ENCODE measurements at regions not wholly inside any gene's neighbourhood (a gene's known extent, or its start where the extent isn't known, plus 50 kb on each side); places are given as distances from the start of the nearest gene placed in this dataset.

- no peak for DNase-seq
Measured at GRCh38 chr1:199122085-199122484, 483.2 kb downstream of the PTPRC start.

GRCh38 chr1:199122532-199123311 lies 483.9 kb downstream of the PTPRC start:
- DNase-seq: no peak

GRCh38 chr1:199123615-199124014 lies 484.8 kb downstream of the PTPRC start:
- DNase-seq: no peak

GRCh38 chr1:199124351-199124750 lies 485.5 kb downstream of the PTPRC start:
- DNase-seq: no peak

GRCh38 chr1:199129247-199129646 lies 490.4 kb downstream of the PTPRC start:
- no peak for DNase-seq

GRCh38 chr1:199132006-199132405 lies 493.2 kb downstream of the PTPRC start:
- DNase-seq: no peak

DNA sequence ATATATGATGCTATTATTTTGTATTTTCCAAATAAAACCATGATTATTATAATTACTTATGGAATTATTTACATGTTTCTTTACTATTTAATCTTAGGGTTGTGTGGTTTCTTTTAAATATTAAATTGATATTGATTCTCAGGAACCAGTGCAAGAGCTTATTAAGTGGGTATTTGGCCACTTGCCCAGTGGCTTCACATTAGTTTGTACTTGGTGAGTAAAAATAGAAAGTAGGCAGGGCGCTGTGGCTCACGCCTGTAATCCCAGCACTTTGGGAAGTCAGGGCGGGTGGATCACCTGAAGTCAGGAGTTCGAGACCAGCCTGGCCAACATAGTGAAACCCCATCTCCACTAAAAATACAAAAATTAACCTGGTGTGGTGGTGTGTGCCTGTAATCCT lies 497.1 kb downstream of the PTPRC start:
- DNase-seq: no peak

DNA sequence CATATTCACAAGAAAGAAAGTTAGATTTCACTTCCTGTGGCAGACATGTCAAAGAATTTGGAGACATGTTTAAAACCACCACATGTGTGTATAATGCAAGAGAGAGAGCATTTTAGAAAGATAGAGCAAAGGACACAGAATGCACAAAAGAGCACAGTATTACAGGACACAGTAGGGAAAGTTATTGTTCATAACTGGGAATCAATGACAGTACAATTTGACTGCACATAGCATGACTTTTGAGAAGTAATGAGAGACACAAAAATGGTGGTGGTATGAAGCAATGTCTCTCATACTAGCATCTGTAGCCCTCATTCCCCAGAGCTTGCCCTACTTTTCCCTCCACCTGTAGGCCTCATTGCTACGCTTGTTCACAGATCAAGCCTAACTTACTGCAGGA lies 499.2 kb downstream of the PTPRC start:
- no peak for DNase-seq

DNA sequence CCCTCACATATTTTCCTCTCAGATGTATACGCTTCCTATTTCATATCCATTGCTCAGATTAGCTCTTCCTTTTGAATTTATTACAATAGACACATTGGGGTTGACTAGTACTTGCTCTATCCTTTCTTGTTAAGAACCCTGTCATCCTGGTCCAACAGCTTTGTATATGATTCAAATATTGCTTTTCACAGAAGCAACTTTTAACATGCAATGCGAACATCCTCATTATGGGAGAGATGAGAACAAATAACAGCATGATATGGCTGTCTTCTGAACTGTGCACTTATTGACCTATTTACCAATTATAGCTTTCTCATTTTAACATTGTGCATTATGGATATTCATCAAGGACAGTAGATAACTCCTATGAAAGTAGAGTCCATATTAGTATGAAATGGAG lies 510.8 kb downstream of the PTPRC start:
- no peak for DNase-seq

DNA sequence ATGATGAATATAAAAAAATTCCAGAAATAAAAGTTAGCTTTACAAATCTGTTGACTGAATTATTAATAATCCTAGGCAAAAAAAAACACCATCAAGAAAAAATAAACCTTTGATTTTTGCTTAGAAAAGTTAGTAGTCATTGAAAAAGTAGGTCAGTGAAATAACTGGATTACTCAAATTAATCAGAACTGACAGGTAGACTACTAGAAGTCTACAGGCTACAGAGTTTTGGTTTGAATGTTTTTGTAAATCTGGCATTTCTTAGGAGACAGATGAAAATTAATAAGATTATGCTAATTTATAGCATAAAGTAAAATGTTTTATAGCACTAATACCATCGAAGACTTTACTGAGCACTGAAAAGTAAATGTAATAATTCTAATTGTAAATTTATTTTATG lies 511.9 kb downstream of the PTPRC start:
- no peak for DNase-seq

- DNase-seq: no peak
Measured at GRCh38 chr1:199151634-199152425, 513.0 kb downstream of the PTPRC start.

DNA sequence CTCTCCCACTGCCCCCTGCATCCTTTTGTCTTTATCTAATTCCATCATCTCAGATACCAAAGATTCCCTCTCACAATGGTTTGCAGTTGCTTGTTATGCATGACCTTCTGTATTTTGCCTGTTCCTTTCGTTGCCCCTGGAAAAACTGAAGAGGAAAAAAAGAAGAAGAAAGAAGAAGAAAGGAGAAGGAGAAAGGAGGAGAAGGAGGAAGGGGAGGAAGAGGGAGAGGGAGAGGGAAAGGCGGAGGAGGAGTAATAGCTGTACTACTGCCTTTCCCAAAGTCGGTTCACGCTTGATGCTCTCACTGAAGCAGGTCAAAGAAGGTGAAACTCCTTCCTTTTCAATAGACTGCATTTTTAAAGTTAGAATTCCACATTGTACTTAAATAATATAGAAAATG lies 513.8 kb downstream of the PTPRC start:
- DNase-seq: no peak

- no peak for DNase-seq
Measured at GRCh38 chr1:199155166-199156019, 516.6 kb downstream of the PTPRC start.

GRCh38 chr1:199157494-199157893 lies 518.7 kb downstream of the PTPRC start:
- DNase-seq: no peak

DNA sequence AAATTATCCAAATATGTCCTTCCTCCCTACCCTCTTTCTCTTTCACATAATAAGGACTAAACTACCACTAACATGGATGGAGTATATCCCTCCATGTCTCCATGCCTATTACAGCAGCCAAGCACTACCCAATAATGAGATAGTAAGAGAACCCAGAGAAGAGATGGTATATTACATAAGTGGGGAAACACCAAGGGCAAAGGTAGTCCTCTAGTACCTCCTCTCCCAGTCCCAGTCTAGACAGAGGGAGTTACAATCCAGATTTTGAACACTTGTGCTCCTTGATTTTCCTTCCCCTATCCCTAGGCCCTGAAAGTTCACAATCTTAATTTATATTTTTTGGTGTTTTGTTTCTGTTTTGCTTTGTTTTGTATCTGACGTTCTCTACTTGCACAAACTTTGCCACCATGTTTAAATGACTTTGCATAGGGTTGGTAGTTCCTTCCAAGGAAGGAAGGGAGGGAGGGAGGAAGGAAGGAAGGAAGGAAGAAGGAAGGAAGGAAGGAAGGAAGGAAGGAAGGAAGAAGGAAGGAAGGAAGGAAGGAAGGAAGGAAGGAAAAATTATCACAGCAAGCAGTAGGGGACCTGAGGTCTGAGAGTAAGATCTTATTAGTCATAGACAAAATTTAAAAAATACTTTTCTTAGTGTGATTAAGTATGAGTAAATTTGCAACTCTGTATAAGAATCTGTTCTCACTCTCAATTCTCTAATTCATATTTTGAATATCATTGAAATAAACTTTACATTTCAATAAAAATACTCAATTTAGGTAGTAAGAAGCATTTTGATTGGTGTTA lies 521.9 kb downstream of the PTPRC start:
- DNase-seq: no peak

DNA sequence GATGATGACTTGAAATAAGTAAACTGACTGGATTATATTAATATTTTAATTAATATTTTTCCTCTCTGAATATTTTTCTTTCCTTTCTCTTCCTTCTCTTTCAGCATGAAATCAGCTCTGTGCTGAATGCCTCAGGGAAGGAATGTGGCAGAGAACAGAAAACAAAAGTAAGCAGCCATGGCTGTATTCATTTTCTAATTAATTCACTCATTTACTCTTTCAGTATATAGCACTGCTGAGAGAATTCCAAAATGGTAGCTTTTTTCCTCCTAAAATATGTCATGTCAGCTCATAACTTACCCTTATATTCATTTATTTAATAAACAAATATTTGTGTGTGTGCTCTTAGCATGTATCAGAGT lies 522.5 kb downstream of the PTPRC start:
- DNase-seq: no peak

DNA sequence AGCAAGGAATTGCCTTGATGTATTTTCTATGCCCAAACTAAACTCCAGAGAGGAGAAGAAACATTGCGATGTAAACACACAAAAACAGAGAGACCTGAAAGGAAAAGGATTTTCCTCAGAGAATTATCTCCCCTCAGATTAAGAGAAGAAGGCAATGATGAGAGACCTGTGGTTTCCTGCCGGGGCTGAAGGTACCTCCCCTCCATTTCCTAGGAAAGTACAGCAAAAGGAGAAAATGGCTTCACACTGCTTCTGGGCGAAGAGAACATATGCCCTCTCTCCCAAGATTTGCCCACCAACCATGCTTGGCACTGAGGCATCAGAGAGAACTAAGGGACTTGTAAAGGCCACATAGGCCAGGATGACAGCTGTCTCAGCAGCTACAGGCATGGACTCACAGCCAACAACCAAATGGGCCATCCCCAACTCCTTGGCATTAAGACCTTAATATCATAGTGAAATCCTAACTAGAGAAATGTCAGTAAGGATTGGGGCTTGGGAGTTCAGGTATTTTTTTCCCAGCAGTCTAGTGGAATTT lies 523.0 kb downstream of the PTPRC start:
- no peak for DNase-seq

DNA sequence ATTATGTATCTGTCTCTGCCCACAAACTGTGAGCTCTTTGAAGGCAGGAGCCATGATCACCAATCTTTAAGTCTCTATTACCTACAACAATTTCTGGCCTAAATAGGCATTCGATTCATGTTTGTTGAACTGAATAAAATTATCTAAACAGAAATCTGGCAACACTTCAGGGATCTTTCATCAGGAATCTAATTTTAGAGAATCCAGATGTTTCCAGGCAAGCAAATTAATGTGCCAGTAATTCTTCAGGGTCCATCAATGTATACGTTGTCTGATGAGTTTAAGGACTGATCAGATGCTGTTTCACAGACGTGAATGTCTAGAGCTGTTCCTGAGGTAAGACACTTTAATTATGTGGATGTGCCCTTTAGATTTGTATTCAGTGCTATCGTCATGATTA lies 524.4 kb downstream of the PTPRC start:
- DNase-seq: no peak

DNA sequence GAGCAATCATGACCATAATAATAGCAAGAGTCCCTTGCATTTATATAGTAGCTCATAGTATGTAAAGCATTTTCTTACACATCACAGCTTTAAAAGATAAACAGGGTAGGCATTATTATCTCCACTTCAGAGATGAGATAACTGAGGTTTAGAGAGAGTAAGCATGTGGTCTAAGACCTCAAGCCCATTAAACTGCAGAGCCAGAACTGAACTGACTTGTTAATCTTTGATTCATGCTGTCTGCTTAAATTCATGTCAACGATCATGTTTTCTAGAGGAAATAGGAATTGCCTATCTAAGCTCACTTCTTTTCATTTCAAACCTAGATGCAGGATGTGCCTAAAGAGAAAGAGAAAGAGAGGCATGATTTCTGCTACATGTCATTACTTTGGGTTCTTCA lies 524.8 kb downstream of the PTPRC start:
- no peak for DNase-seq

DNA sequence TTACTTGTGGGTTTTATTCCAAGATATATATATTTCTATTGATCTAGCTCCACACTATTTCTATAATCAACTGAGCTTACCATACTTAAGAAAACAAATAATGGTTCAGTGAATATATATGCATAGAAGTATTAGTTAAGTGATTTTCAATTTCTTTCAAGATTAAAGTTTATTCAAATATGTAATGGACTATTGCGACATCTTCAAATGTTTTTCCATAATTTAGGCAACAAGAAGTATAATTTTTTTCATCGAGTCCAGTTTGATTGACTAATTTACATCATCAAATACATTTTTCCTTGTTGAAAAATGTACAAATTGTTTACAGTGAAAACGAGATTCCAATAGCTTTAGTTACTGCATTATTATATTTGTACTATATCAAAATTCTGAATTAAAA lies 528.6 kb downstream of the PTPRC start:
- DNase-seq: no peak

GRCh38 chr1:199168888-199169585 lies 530.2 kb downstream of the PTPRC start:
- DNase-seq: no peak

GRCh38 chr1:199170711-199171110 lies 531.9 kb downstream of the PTPRC start:
- DNase-seq: no peak

Measured in GOT3 (cell line).